H1 (cell line): ENCODE measurements at regions not wholly inside any gene's neighbourhood (a gene's known extent, or its start where the extent isn't known, plus 50 kb on each side); places are given as distances from the start of the nearest gene placed in this dataset.

Experiments
- ATF2 ChIP-seq: IDR thresholded peaks from 2 replicates; pipeline ENCODE4 v1.6.1; 2012; ENCODE audit warnings: low read length, inconsistent platforms
- CTCF ChIP-seq, 3 experiments: IDR thresholded peaks; 1 replicate in 2 of 3; 2 replicates in 1 of 3; pipeline versions ENCODE4 v1.5.1 to v1.6.1; 2011; ENCODE audit warnings: low read length in 3 of 3, mild to moderate bottlenecking in 3 of 3, inconsistent platforms in 2 of 3, low read depth in 1 of 3, moderate library complexity in 1 of 3; ENCODE audit not compliant: insufficient read depth in 1 of 3; ENCODE audit errors: control extremely low read depth in 1 of 3
- EP300 ChIP-seq, 2 experiments: IDR thresholded peaks; 1 replicate in 1 of 2; 2 replicates in 1 of 2; pipeline ENCODE4 v1.6.1; 2011 to 2012; ENCODE audit warnings: low read depth in 2 of 2, low read length in 2 of 2, mild to moderate bottlenecking in 2 of 2, borderline replicate concordance in 1 of 2, inconsistent platforms in 1 of 2, moderate library complexity in 1 of 2
- HDAC2 ChIP-seq, 2 experiments: fragments of 300-600 bp in 1 of 2; sonication (generic) in 1 of 2; IDR thresholded peaks; 2 replicates each; pipeline ENCODE4 v1.6.1; 2011 to 2012; ENCODE audit warnings: low read depth in 2 of 2, low read length in 2 of 2, mild to moderate bottlenecking in 2 of 2, moderate library complexity in 2 of 2, borderline replicate concordance in 1 of 2, inconsistent platforms in 1 of 2
- HDAC6 ChIP-seq: IDR thresholded peaks from one replicate; pipeline ENCODE4 v1.7.1; 2012; ENCODE audit warnings: low read depth, mild to moderate bottlenecking, inconsistent platforms, low read length, moderate library complexity
- JUND ChIP-seq: IDR thresholded peaks from 2 replicates; pipeline ENCODE4 v1.6.1; 2011; ENCODE audit warnings: mild to moderate bottlenecking, improper control_type of control experiment, low read length
- POLR2A ChIP-seq, 2 experiments: IDR thresholded peaks; 1 replicate in 1 of 2; 2 replicates in 1 of 2; pipeline ENCODE4 v1.6.1; 2011; ENCODE audit warnings: low read depth in 2 of 2, low read length in 2 of 2, mild to moderate bottlenecking in 2 of 2; ENCODE audit errors: control extremely low read depth in 1 of 2
- RAD21 ChIP-seq, 2 experiments: IDR thresholded peaks in 1 of 2; conservative IDR thresholded peaks in 1 of 2; 2 replicates each; pipeline ENCODE4 v1.6.1; 2011; ENCODE audit warnings: low read depth in 2 of 2, low read length in 2 of 2, improper control_type of control experiment in 1 of 2, inconsistent platforms in 1 of 2, mild to moderate bottlenecking in 1 of 2, moderate library complexity in 1 of 2
- SIX5 ChIP-seq: IDR thresholded peaks from 2 replicates; pipeline ENCODE4 v1.6.1; 2011; ENCODE audit warnings: mild to moderate bottlenecking, low read depth, low read length
- SRF ChIP-seq: IDR thresholded peaks from 2 replicates; pipeline ENCODE4 v1.6.1; 2011; ENCODE audit warnings: mild to moderate bottlenecking, low read depth, low read length, moderate library complexity
- SUZ12 ChIP-seq: fragments of 200-600 bp; sonication (generic); IDR thresholded peaks from 2 replicates; pipeline ENCODE4 v1.6.1; 2012; ENCODE audit warnings: mild to moderate bottlenecking, inconsistent platforms, low read length, moderate library complexity, mixed read lengths
- TEAD4 ChIP-seq: IDR thresholded peaks from 2 replicates; pipeline ENCODE4 v1.6.1; 2012; ENCODE audit warnings: low read depth, low read length, inconsistent platforms, mixed read lengths
- YY1 ChIP-seq: IDR thresholded peaks from 2 replicates; pipeline ENCODE4 v1.6.1; 2011; ENCODE audit warnings: low read depth, mild to moderate bottlenecking, low read length

DNA sequence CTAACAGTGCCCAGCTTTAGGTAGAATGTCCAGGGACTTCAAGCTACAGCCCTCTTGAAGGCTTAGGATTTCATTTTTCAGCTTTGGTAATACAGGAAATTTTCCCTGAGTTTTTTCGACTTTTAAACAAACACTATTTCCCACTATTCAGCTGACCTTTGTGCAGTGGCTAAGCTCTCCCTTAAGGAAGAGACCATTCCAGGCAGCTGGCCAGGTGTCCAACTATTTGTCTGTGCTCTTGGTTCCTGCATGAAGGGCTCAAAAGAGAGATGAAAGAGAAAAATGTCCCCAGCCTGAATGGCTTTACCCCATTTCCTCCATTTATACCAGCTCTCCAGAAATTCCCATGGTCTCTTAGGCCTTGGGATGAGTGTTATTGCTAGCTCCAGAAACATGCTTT, 111.9 kb upstream of the KLF8 start:
- TF ChIP-seq CTCF (IDR thresholded peaks at IDR 0.05; ENCODE audit: control extremely low read depth in 1 of 3, insufficient read depth in 1 of 3, low read depth in 1 of 3, low read length in 3 of 3): no peak
- TF ChIP-seq SUZ12: no peak
- TF ChIP-seq EP300 (IDR thresholded peaks at IDR 0.05; ENCODE audit: borderline replicate concordance in 1 of 2, low read depth in 2 of 2, low read length in 2 of 2): no peak
- TF ChIP-seq SIX5: no peak
- no peak for TF ChIP-seq RAD21 (IDR thresholded peaks at IDR 0.05 in 1 of 2, conservative IDR thresholded peaks at IDR 0.05 in 1 of 2; ENCODE audit: low read depth in 2 of 2, low read length in 2 of 2)
- no peak for TF ChIP-seq HDAC2 (IDR thresholded peaks at IDR 0.05; ENCODE audit: borderline replicate concordance in 1 of 2, low read depth in 2 of 2, low read length in 2 of 2)
- TF ChIP-seq TEAD4: no peak
- no peak for TF ChIP-seq POLR2A (IDR thresholded peaks at IDR 0.05; ENCODE audit: control extremely low read depth in 1 of 2, low read depth in 2 of 2, low read length in 2 of 2)
- no peak for TF ChIP-seq YY1
- TF ChIP-seq SRF: no peak
- TF ChIP-seq HDAC6: no peak
- TF ChIP-seq ATF2: no peak
- TF ChIP-seq JUND: no peak
